CD8-positive, alpha-beta memory T cell (primary cell): ENCODE measurements at regions not wholly inside any gene's neighbourhood (a gene's known extent, or its start where the extent isn't known, plus 50 kb on each side); places are given as distances from the start of the nearest gene placed in this dataset.
"Not testable (repeated sequence)": the region's sequence is repeated elsewhere in the genome, so short reads cannot be mapped to it uniquely, and the experiment has no call there.

Source experiments
- CTCF ChIA-PET: fragments of 350-600 bp; sonication (Branson Sonifier 250); formaldehyde crosslinking; loops from one replicate; lab custom pipeline; 2021; ENCODE audit warnings: antibody characterized with exemption; lab: Charles Lee
- POLR2A ChIA-PET: fragments of 350-600 bp; sonication (Branson Sonifier 250); formaldehyde crosslinking; loops from one replicate; lab custom pipeline; 2021; ENCODE audit warnings: antibody characterized with exemption; lab: Charles Lee
- DNase-seq, 5 donors: peaks; one replicate each; pipeline versions ENCODE4 v3.0.0 to v3.0.0-alpha.2; 2020 to 2022; ENCODE audit warnings: mixed read lengths in 1 of 5
- H3K27ac ChIP-seq: one replicate; pipeline ENCODE4 v1.7.0; 2013; ENCODE audit warnings: low read depth, mild to moderate bottlenecking, low read length, moderate library complexity
- H3K27me3 ChIP-seq: 2 replicates; pipeline ENCODE4 v1.7.0; 2013; ENCODE audit warnings: low read length, mild to moderate bottlenecking; ENCODE audit not compliant: insufficient read depth, poor library complexity, severe bottlenecking
- H3K36me3 ChIP-seq: 2 replicates; pipeline ENCODE4 v1.7.0; 2013; ENCODE audit warnings: mild to moderate bottlenecking, low read length, moderate library complexity; ENCODE audit not compliant: insufficient read depth
- H3K4me1 ChIP-seq: 2 replicates; pipeline ENCODE4 v1.7.0; 2013; ENCODE audit warnings: mild to moderate bottlenecking, low read length, moderate library complexity; ENCODE audit not compliant: insufficient read depth
- H3K4me3 ChIP-seq: 2 replicates; pipeline ENCODE4 v1.7.0; 2013; ENCODE audit warnings: mild to moderate bottlenecking, low read length
- H3K9me3 ChIP-seq: 2 replicates; pipeline ENCODE4 v1.7.0; 2013; ENCODE audit warnings: mild to moderate bottlenecking, low read length
- H3K27ac Mint-ChIP-seq, 8 donors: one replicate each; pipeline ENCODE4 v1.8.0; 2020 to 2021; ENCODE audit warnings: mixed read lengths in 8 of 8, mild to moderate bottlenecking in 6 of 8, inconsistent platforms in 3 of 8, moderate library complexity in 3 of 8
- H3K27me3 Mint-ChIP-seq, 2 donors: one replicate each; pipeline ENCODE4 v1.8.0; 2020 to 2021; ENCODE audit warnings: mixed read lengths in 2 of 2, mild to moderate bottlenecking in 1 of 2, moderate library complexity in 1 of 2
- H3K36me3 Mint-ChIP-seq, 3 donors: one replicate each; pipeline ENCODE4 v1.8.0; 2020 to 2021; ENCODE audit warnings: mixed read lengths in 3 of 3, inconsistent platforms in 1 of 3, mild to moderate bottlenecking in 1 of 3
- H3K4me1 Mint-ChIP-seq, 3 donors: one replicate each; pipeline ENCODE4 v1.8.0; 2020 to 2021; ENCODE audit warnings: mixed read lengths in 3 of 3, inconsistent platforms in 1 of 3, mild to moderate bottlenecking in 1 of 3
- H3K4me3 Mint-ChIP-seq, 7 donors: one replicate each; pipeline ENCODE4 v1.8.0; 2020 to 2021; ENCODE audit warnings: mixed read lengths in 7 of 7, mild to moderate bottlenecking in 6 of 7, moderate library complexity in 4 of 7, inconsistent platforms in 2 of 7
- H3K9me3 Mint-ChIP-seq, 5 donors: one replicate each; pipeline ENCODE4 v1.8.0; 2020 to 2022; ENCODE audit warnings: mixed read lengths in 5 of 5, mild to moderate bottlenecking in 3 of 5, moderate library complexity in 2 of 5, inconsistent platforms in 1 of 5

GRCh38 chr11:80925321-80925720 is 1484.5 kb upstream of the TENM4 start:
- ChIA-PET POLR2A (no interaction called here), CTCF (no interaction called here)
- no peaks in the 10 kb centered on the region for H3K27me3 ChIP-seq
- H3K36me3 Mint-ChIP-seq = no peaks in the 10 kb centered on the region
- no peaks in the 10 kb centered on the region for H3K36me3 ChIP-seq
- no peak overlapping the region for H3K4me3 ChIP-seq
- H3K27ac ChIP-seq = no peak overlapping the region
- no peak for DNase-seq
- peaks cover 3 to 44% (median 13%) of the 10 kb centered on the region in 5 donors for H3K9me3 Mint-ChIP-seq
- H3K9me3 ChIP-seq = no peaks in the 10 kb centered on the region
- no peak overlapping the region for H3K27ac Mint-ChIP-seq
- H3K4me1 Mint-ChIP-seq = no peaks in the 10 kb centered on the region
- H3K4me3 Mint-ChIP-seq = no peak overlapping the region
- H3K4me1 ChIP-seq = no peaks in the 10 kb centered on the region
- H3K27me3 Mint-ChIP-seq = no peaks in the 10 kb centered on the region

GRCh38 chr11:80921310-80921709 is 1480.5 kb upstream of the TENM4 start:
- H3K36me3 Mint-ChIP-seq, H3K4me1 ChIP-seq, H3K27me3 ChIP-seq, H3K4me3 Mint-ChIP-seq, DNase-seq, H3K36me3 ChIP-seq, H3K27ac Mint-ChIP-seq, H3K4me3 ChIP-seq, POLR2A ChIA-PET, H3K27ac ChIP-seq, CTCF ChIA-PET, H3K9me3 ChIP-seq, H3K27me3 Mint-ChIP-seq, H3K4me1 Mint-ChIP-seq: not testable (repeated sequence)
- H3K9me3 Mint-ChIP-seq = peaks cover 3 to 32% (median 9%) of the 10 kb centered on the region in 5 donors

DNA sequence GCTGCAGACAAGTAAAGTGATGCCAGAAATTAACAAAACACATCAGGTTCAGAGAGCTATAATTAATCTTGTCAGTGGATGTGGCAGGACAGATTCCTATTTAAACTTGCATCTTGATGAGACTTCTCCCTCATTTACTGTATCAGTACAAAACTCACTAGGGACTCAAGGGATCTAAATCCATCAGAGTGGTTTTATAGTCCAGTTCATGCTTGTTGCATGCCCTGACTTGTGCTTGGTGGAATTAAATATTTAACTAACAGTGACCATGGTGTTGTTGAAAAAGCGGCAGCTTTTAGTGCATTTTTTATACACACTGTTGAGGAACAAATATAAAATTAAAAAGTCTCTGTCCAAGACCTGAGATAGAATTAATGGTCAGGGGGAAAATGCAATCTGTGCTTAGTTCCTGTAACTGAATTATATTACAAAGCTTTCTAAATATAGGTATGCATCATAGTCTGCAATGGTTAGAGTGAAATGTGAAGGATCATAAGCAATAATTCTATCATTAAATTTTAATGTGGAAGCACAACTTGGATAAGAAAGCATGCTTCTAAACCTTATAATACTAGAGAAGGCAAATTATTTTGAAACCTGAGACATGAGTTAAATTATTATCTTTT is 1475.5 kb upstream of the TENM4 start:
- Histone ChIP-seq H3K4me3 (no peak overlapping the region), H3K4me1 (no peaks in the 10 kb centered on the region), H3K27me3 (no peaks in the 10 kb centered on the region), H3K36me3 (no peaks in the 10 kb centered on the region), H3K27ac (no peak overlapping the region), H3K9me3 (no peaks in the 10 kb centered on the region)
- no peaks in the 10 kb centered on the region for H3K27me3 Mint-ChIP-seq
- H3K4me1 Mint-ChIP-seq = no peaks in the 10 kb centered on the region
- POLR2A ChIA-PET = no interaction called here
- H3K4me3 Mint-ChIP-seq = no peak overlapping the region
- H3K27ac Mint-ChIP-seq = no peak overlapping the region
- DNase-seq = no peak
- peaks cover 0 to 3% (median 0%) of the 10 kb centered on the region in 3 donors for H3K36me3 Mint-ChIP-seq
- CTCF ChIA-PET = no interaction called here
- H3K9me3 Mint-ChIP-seq = peaks cover 0 to 18% (median 3%) of the 10 kb centered on the region in 5 donors

- Histone ChIP-seq H3K27me3 (no peaks in the 10 kb centered on the region), H3K4me3 (no peak overlapping the region), H3K9me3 (no peaks in the 10 kb centered on the region), H3K36me3 (no peaks in the 10 kb centered on the region), H3K4me1 (no peaks in the 10 kb centered on the region), H3K27ac (no peak overlapping the region)
- Mint-ChIP-seq H3K9me3 (peaks cover 0 to 25% (median 5%) of the 10 kb centered on the region in 5 donors), H3K4me1 (no peaks in the 10 kb centered on the region), H3K36me3 (peaks cover 0 to 3% (median 0%) of the 10 kb centered on the region in 3 donors), H3K27me3 (no peaks in the 10 kb centered on the region), H3K27ac (no peak overlapping the region), H3K4me3 (no peak overlapping the region)
- CTCF ChIA-PET = no interaction called here
- POLR2A ChIA-PET = no interaction called here
- DNase-seq = no peak
Observed at GRCh38 chr11:80914311-80914710, 1473.5 kb upstream of the TENM4 start.

DNA sequence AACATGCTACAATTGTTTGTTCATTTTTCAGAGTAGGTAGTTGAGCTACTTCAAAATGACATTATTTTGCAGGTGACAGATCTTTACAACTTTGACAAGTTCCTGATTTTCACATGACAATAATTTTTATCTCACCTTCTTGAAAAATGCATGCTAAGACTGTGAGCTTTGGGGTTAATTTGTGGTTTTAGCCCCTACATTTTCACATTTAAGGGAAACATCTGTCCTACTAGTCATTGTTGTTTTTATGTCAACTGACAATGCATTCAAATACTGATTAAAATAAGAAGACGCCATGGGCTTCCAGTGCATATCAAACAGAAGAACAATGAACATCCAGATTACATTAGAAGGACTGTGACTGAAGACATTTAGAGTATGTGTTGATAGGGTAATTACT is 1470.8 kb upstream of the TENM4 start:
- H3K4me3 Mint-ChIP-seq = no peak overlapping the region

GRCh38 chr11:80900265-80900664 is 1459.4 kb upstream of the TENM4 start:
- Histone ChIP-seq H3K4me1 (no peaks in the 10 kb centered on the region), H3K27me3 (no peaks in the 10 kb centered on the region), H3K36me3 (no peaks in the 10 kb centered on the region), H3K9me3 (no peaks in the 10 kb centered on the region), H3K27ac (no peak overlapping the region), H3K4me3 (no peak overlapping the region)
- ChIA-PET POLR2A (no interaction called here), CTCF (no interaction called here)
- Mint-ChIP-seq H3K27ac (no peak overlapping the region), H3K4me3 (no peak overlapping the region), H3K9me3 (peaks cover 10 to 52% (median 20%) of the 10 kb centered on the region in 5 donors), H3K4me1 (no peaks in the 10 kb centered on the region), H3K27me3 (no peaks in the 10 kb centered on the region), H3K36me3 (no peaks in the 10 kb centered on the region)
- DNase-seq = no peak

More for the DNA sequence above, 1470.8 kb upstream of the TENM4 start:
- Histone ChIP-seq H3K4me1 (no peaks in the 10 kb centered on the region), H3K4me3 (no peak overlapping the region), H3K36me3 (no peaks in the 10 kb centered on the region), H3K9me3 (no peaks in the 10 kb centered on the region), H3K27me3 (no peaks in the 10 kb centered on the region), H3K27ac (no peak overlapping the region)
- ChIA-PET POLR2A (no interaction called here), CTCF (no interaction called here)
- H3K27ac Mint-ChIP-seq = no peak overlapping the region
- H3K36me3 Mint-ChIP-seq = peaks cover 0 to 3% (median 0%) of the 10 kb centered on the region in 3 donors
- no peaks in the 10 kb centered on the region for H3K4me1 Mint-ChIP-seq
- no peak for DNase-seq
- H3K27me3 Mint-ChIP-seq = no peaks in the 10 kb centered on the region
- peaks cover 0 to 34% (median 5%) of the 10 kb centered on the region in 5 donors for H3K9me3 Mint-ChIP-seq

DNA sequence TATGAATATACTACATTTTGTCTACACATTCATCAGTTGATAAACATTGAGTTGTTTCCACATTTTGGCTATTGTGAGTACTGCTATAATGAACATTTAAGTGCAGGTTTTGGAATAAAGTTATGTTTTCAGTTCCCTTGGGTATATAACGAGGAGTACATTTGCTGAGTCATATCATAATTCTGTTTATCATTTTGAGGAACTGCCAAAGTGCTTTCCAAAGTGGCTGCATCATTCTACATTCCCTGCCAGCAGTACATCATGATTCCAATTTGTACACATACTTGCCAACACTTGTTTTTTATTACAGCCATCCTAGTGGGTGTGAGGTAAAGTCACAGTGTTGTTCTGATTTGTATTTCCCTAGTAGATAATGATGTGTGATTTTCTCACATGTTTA is 1458.6 kb upstream of the TENM4 start:
- Mint-ChIP-seq H3K27me3 (no peaks in the 10 kb centered on the region), H3K36me3 (no peaks in the 10 kb centered on the region), H3K27ac (no peak overlapping the region), H3K4me3 (no peak overlapping the region), H3K9me3 (peaks cover 8 to 54% (median 15%) of the 10 kb centered on the region in 5 donors), H3K4me1 (no peaks in the 10 kb centered on the region)
- H3K27ac ChIP-seq = no peak overlapping the region
- H3K27me3 ChIP-seq = no peaks in the 10 kb centered on the region
- H3K4me3 ChIP-seq = no peak overlapping the region
- H3K36me3 ChIP-seq = no peaks in the 10 kb centered on the region
- H3K4me1 ChIP-seq = no peaks in the 10 kb centered on the region
- CTCF ChIA-PET = no interaction called here
- POLR2A ChIA-PET = no interaction called here
- H3K9me3 ChIP-seq = no peaks in the 10 kb centered on the region
- DNase-seq = no peak

- POLR2A ChIA-PET = no interaction called here
- H3K9me3 Mint-ChIP-seq = peaks cover 7 to 51% (median 14%) of the 10 kb centered on the region in 5 donors
- no peaks in the 10 kb centered on the region for H3K36me3 ChIP-seq
- H3K4me1 ChIP-seq = no peaks in the 10 kb centered on the region
- H3K27me3 ChIP-seq = no peaks in the 10 kb centered on the region
- no peaks in the 10 kb centered on the region for H3K27me3 Mint-ChIP-seq
- no peak overlapping the region for H3K27ac ChIP-seq
- no peaks in the 10 kb centered on the region for H3K36me3 Mint-ChIP-seq
- no peak overlapping the region for H3K27ac Mint-ChIP-seq
- no peak overlapping the region for H3K4me3 Mint-ChIP-seq
- no peaks in the 10 kb centered on the region for H3K4me1 Mint-ChIP-seq
- no peak overlapping the region for H3K4me3 ChIP-seq
- CTCF ChIA-PET = no interaction called here
- DNase-seq = no peak
- no peaks in the 10 kb centered on the region for H3K9me3 ChIP-seq
Observed at GRCh38 chr11:80898910-80899309, 1458.1 kb upstream of the TENM4 start.
